ENCODE measurements at regions not wholly inside any gene's neighbourhood (a gene's known extent, or its start where the extent isn't known, plus 50 kb on each side); places are given as distances from the start of the nearest gene placed in this dataset.

- ATAC-seq (no peak), DNase-seq (no peak)
- intact Hi-C loops (cut with DNase I): no loop called here
- Histone ChIP-seq H3K4me3 (no peak overlapping the region), H3K36me3 (no peaks in the 10 kb centered on the region), H3K27ac (no peak overlapping the region), H3K4me1 (peaks cover 0 to 8% (median 0%) of the 10 kb centered on the region in 9 donors), H3K27me3 (no peaks in the 10 kb centered on the region), H3K9me3 (no peaks in the 10 kb centered on the region)
- 65 to 87% methylated on average over 5 of the region's 5 CpGs for WGBS, 2 donors
- TF ChIP-seq, protein P1, sequence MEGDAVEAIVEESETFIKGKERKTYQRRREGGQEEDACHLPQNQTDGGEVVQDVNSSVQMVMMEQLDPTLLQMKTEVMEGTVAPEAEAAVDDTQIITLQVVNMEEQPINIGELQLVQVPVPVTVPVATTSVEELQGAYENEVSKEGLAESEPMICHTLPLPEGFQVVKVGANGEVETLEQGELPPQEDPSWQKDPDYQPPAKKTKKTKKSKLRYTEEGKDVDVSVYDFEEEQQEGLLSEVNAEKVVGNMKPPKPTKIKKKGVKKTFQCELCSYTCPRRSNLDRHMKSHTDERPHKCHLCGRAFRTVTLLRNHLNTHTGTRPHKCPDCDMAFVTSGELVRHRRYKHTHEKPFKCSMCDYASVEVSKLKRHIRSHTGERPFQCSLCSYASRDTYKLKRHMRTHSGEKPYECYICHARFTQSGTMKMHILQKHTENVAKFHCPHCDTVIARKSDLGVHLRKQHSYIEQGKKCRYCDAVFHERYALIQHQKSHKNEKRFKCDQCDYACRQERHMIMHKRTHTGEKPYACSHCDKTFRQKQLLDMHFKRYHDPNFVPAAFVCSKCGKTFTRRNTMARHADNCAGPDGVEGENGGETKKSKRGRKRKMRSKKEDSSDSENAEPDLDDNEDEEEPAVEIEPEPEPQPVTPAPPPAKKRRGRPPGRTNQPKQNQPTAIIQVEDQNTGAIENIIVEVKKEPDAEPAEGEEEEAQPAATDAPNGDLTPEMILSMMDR (IDR thresholded peaks at IDR 0.05): no peak
Measured at GRCh38 chr11:119903389-119903788, 174.4 kb upstream of the NECTIN1 start.

GRCh38 chr11:119902656-119903231 is 173.7 kb upstream of the NECTIN1 start:
- Histone ChIP-seq H3K27me3 (no peaks in the 10 kb centered on the region), H3K4me1 (peaks cover 0 to 8% (median 0%) of the 10 kb centered on the region in 9 donors), H3K9me3 (no peaks in the 10 kb centered on the region), H3K27ac (no peak overlapping the region), H3K4me3 (no peak overlapping the region), H3K36me3 (no peaks in the 10 kb centered on the region)
- intact Hi-C loops (cut with DNase I): no loop called here
- TF ChIP-seq, protein P1 (IDR thresholded peaks at IDR 0.05): no peak
- 79 to 84% methylated on average over 9 of the region's 9 CpGs for WGBS, 2 donors
- ATAC-seq: no peak
- no peak for DNase-seq

DNA sequence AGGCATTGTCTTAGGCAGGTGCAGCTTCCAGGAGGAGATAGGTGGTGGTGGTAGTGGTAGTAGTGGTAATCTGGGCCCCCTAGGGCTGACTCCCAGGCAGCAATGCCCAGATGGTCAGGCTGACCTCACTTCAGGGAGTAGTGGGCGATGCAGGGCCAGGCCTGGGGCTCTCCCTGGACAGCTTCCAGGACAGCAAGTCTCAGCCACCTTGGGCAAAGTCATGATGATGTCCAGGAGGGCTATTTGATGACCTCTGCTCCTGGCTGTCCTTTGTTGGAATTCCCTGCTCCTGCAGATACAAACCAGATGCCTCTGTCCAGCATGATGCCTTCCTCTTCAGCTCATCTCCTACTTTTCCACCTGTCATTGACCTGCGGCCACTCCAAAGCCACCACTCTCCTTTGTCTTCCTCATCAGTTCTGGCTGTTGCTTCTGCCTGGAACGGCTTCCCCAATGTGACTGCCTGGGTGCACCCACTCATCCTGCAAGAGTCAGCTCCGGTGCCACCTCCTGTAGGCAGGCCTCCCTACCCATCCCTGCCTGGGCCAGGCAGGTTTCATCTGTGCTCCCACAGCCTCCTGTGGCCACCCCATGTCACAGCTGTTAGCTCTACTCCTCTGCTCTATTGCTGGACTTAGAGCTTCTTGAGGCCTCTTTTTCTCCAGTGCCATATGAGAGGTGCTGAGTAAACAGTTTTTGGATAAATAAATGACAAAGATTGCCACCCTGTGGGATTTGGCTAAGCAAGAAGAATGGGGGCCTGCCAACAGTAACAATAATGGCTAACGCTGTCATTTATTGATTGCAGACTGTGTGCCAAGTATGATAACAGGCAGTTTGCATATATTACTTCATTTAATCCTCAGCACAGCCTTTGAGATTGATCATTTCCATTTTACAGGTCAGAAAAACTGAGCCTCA is 172.9 kb upstream of the NECTIN1 start:
- Histone ChIP-seq H3K9me3 (no peaks in the 10 kb centered on the region), H3K4me1 (peaks cover 0 to 4% (median 0%) of the 10 kb centered on the region in 9 donors), H3K4me3 (no peak overlapping the region), H3K27me3 (no peaks in the 10 kb centered on the region), H3K36me3 (no peaks in the 10 kb centered on the region), H3K27ac (no peak overlapping the region)
- intact Hi-C loops (cut with DNase I): no loop called here
- TF ChIP-seq, protein P1 (IDR thresholded peaks at IDR 0.05): no peak
- DNase-seq (no peak), ATAC-seq (no peak)
- 81 to 90% methylated on average over 5 of the region's 5 CpGs for WGBS, 2 donors

DNA sequence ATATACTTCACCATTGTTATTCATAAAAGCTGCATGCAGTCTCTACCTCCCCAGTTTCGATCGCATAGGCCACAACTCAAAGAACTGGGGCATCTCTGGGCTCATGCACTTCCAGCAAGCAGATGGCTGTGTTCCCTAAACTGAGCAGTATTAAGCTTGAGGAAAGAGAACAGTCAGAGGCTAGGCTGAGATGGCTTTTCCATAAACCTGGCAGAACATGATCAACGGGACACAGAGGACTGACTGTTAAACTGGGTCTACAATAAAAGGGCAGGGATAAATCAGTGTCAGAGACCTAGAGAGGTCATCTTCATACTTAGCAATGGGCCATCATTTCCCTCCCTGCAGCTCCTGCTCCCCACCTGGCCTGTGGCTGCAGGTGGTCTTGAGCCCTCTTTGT is 171.0 kb upstream of the NECTIN1 start:
- Histone ChIP-seq H3K36me3 (no peaks in the 10 kb centered on the region), H3K27ac (no peak overlapping the region), H3K4me1 (no peaks in the 10 kb centered on the region), H3K4me3 (no peak overlapping the region), H3K27me3 (no peaks in the 10 kb centered on the region), H3K9me3 (no peaks in the 10 kb centered on the region)
- TF ChIP-seq, protein P1 (IDR thresholded peaks at IDR 0.05): no peak
- intact Hi-C loops (cut with DNase I): no loop called here
- ATAC-seq: no peak
- WGBS, 2 donors: 63 to 91% methylated on average over 3 of the region's 3 CpGs
- DNase-seq: no peak

Data from heart right ventricle (tissue), 16 donors.